Panc1 (cell line): ENCODE measurements at regions not wholly inside any gene's neighbourhood (a gene's known extent, or its start where the extent isn't known, plus 50 kb on each side); places are given as distances from the start of the nearest gene placed in this dataset.

Experiments used
- ATAC-seq: fragments of 200-7000 bp; cut with Tn5 transposase; 2 replicates; pipeline ENCODE4 v1.9.1; 2020; ENCODE audit warnings: mild to moderate bottlenecking, moderate library complexity
- BruUV-seq: library from RNA; stranded (reverse); fragments of 400-500 nt; replicated peaks from 2 replicates; lab custom pipeline; 2021; lab: Mats Ljungman, UMichigan
- CTCF ChIA-PET: fragments of 300-600 bp; sonication (Branson Sonifier 250); formaldehyde crosslinking; loops from one replicate; lab custom pipeline; 2022; ENCODE audit warnings: antibody characterized with exemption; lab: Charles Lee
- POLR2A ChIA-PET: fragments of 300-600 bp; sonication (Branson Sonifier 250); formaldehyde crosslinking; loops from one replicate; lab custom pipeline; 2022; ENCODE audit warnings: antibody characterized with exemption; lab: Charles Lee
- DNase-seq: peaks from one replicate; pipeline ENCODE4 v3.0.0-alpha.2; 2010; ENCODE audit warnings: low read depth, low spot score
- H3K27ac ChIP-seq: 2 replicates; pipeline ENCODE4 v1.5.1; 2011; ENCODE audit warnings: mild to moderate bottlenecking, low read length, inconsistent platforms
- H3K27me3 ChIP-seq: fragments of 200-500 bp; sonication (Bioruptor generic); 2 replicates; pipeline ENCODE4 v1.6.0; 2014; ENCODE audit warnings: low read length, inconsistent platforms; ENCODE audit not compliant: control insufficient read depth, insufficient read depth
- H3K36me3 ChIP-seq: fragments of 200-500 bp; sonication (Bioruptor generic); 2 replicates; pipeline ENCODE4 v1.5.1; 2014; ENCODE audit warnings: inconsistent platforms, mild to moderate bottlenecking, low read length, moderate library complexity; ENCODE audit not compliant: control insufficient read depth, insufficient read depth
- H3K4me1 ChIP-seq: 2 replicates; pipeline ENCODE4 v1.5.1; 2011; ENCODE audit warnings: inconsistent platforms, mild to moderate bottlenecking, low read length, moderate library complexity; ENCODE audit not compliant: control insufficient read depth, insufficient read depth
- H3K4me3 ChIP-seq, 2 experiments: 2 replicates each; pipeline ENCODE4 v1.5.1; 2011 to 2012; ENCODE audit warnings: low read depth in 2 of 2, low read length in 2 of 2, mild to moderate bottlenecking in 2 of 2, inconsistent platforms in 1 of 2, moderate library complexity in 1 of 2
- H3K9me3 ChIP-seq: fragments of 200-500 bp; sonication (Bioruptor generic); 2 replicates; pipeline ENCODE4 v1.5.1; 2014; ENCODE audit warnings: low read depth, mild to moderate bottlenecking, inconsistent platforms, low read length, moderate library complexity; ENCODE audit not compliant: control insufficient read depth, insufficient read depth
- CTCF ChIP-seq: fragments of 450-650 bp; IDR thresholded peaks from 2 replicates; pipeline ENCODE4 v1.5.1; 2017; ENCODE audit warnings: mild to moderate bottlenecking
- POLR2AphosphoS5 ChIP-seq: IDR thresholded peaks from 2 replicates; pipeline ENCODE4 v1.6.1; 2012; ENCODE audit warnings: mild to moderate bottlenecking, low read depth, low read length, moderate library complexity
- REST ChIP-seq, 2 experiments: IDR thresholded peaks; 2 replicates each; pipeline ENCODE4 v1.6.1; 2011 to 2012; ENCODE audit warnings: low read depth in 2 of 2, control low read depth in 1 of 2, low read length in 1 of 2, mild to moderate bottlenecking in 1 of 2, moderate library complexity in 1 of 2; ENCODE audit not compliant: insufficient read depth in 1 of 2
- SIN3A ChIP-seq: IDR thresholded peaks from 2 replicates; pipeline ENCODE4 v1.6.1; 2012; ENCODE audit warnings: low read depth, mild to moderate bottlenecking, low read length, moderate library complexity, borderline replicate concordance; ENCODE audit not compliant: insufficient read depth
- TCF7L2 ChIP-seq: IDR thresholded peaks from 2 replicates; pipeline ENCODE4 v1.6.1; 2011; ENCODE audit warnings: mild to moderate bottlenecking, low read depth, low read length, inconsistent platforms
- in situ Hi-C: cut with HindIII; loops from 2 replicates; pipeline ENCODE4 v1.10.0; 2016; ENCODE audit warnings: low sequenced_read_pairs, low pct_unique_long_range_greater_than_20kb
- intact Hi-C: fragments of 100-400 bp; cut with micrococcal nuclease; formaldehyde crosslinking; loops from one replicate; pipeline ENCODE4 v1.10.0; 2022; ENCODE audit not compliant: unreplicated experiment

GRCh38 chr18:1455605-1456004 is 550.9 kb downstream of the ADCYAP1 start:
- no peak for ATAC-seq
- BruUV-seq: no TSS peak
- intact Hi-C loops (no loop called here), in situ Hi-C loops (no loop called here)
- no peak overlapping the region for H3K4me3 ChIP-seq
- H3K27ac ChIP-seq: no peak overlapping the region
- CTCF ChIA-PET: no interaction called here
- H3K9me3 ChIP-seq: no peaks in the 10 kb centered on the region
- no peak for TF ChIP-seq CTCF
- TF ChIP-seq REST (IDR thresholded peaks at IDR 0.05; ENCODE audit: insufficient read depth in 1 of 2, low read depth in 2 of 2, low read length in 1 of 2): no peak
- no peak for TF ChIP-seq POLR2AphosphoS5
- TF ChIP-seq TCF7L2: no peak
- no peak for TF ChIP-seq SIN3A
- no peaks in the 10 kb centered on the region for H3K27me3 ChIP-seq
- POLR2A ChIA-PET: no interaction called here
- no peaks in the 10 kb centered on the region for H3K36me3 ChIP-seq
- no peaks in the 10 kb centered on the region for H3K4me1 ChIP-seq
- DNase-seq: no peak

GRCh38 chr18:1458547-1458946 is 553.9 kb downstream of the ADCYAP1 start:
- no peak for TF ChIP-seq REST (IDR thresholded peaks at IDR 0.05; ENCODE audit: insufficient read depth in 1 of 2, low read depth in 2 of 2, low read length in 1 of 2)
- no peak for TF ChIP-seq CTCF
- in situ Hi-C loops (no loop called here), intact Hi-C loops (no loop called here)
- Histone ChIP-seq H3K4me3 (no peak overlapping the region), H3K27ac (no peak overlapping the region), H3K36me3 (no peaks in the 10 kb centered on the region), H3K4me1 (no peaks in the 10 kb centered on the region), H3K9me3 (no peaks in the 10 kb centered on the region), H3K27me3 (no peaks in the 10 kb centered on the region)
- no peak for ATAC-seq
- BruUV-seq: no TSS peak
- DNase-seq: no peak
- ChIA-PET CTCF (no interaction called here), POLR2A (no interaction called here)
